DND-41 (cell line): ENCODE measurements at regions not wholly inside any gene's neighbourhood (a gene's known extent, or its start where the extent isn't known, plus 50 kb on each side); places are given as distances from the start of the nearest gene placed in this dataset.

Experiments used
- EZH2 ChIP-seq: IDR thresholded peaks from 3 replicates; pipeline ENCODE4 v1.6.1; 2012; ENCODE audit warnings: borderline replicate concordance, low read depth, mild to moderate bottlenecking, moderate library complexity, low read length, inconsistent platforms; ENCODE audit not compliant: severe bottlenecking
- TF ChIP-seq, protein P1 (sequence below): IDR thresholded peaks from 2 replicates; pipeline ENCODE4 v1.5.1; 2012; ENCODE audit warnings: borderline replicate concordance, low read length, moderate library complexity, mild to moderate bottlenecking; ENCODE audit not compliant: poor library complexity, severe bottlenecking; ENCODE audit errors: extremely low read depth

- TF ChIP-seq, protein P1, sequence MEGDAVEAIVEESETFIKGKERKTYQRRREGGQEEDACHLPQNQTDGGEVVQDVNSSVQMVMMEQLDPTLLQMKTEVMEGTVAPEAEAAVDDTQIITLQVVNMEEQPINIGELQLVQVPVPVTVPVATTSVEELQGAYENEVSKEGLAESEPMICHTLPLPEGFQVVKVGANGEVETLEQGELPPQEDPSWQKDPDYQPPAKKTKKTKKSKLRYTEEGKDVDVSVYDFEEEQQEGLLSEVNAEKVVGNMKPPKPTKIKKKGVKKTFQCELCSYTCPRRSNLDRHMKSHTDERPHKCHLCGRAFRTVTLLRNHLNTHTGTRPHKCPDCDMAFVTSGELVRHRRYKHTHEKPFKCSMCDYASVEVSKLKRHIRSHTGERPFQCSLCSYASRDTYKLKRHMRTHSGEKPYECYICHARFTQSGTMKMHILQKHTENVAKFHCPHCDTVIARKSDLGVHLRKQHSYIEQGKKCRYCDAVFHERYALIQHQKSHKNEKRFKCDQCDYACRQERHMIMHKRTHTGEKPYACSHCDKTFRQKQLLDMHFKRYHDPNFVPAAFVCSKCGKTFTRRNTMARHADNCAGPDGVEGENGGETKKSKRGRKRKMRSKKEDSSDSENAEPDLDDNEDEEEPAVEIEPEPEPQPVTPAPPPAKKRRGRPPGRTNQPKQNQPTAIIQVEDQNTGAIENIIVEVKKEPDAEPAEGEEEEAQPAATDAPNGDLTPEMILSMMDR, result no peak
- TF ChIP-seq EZH2, result no peak
Measured at GRCh38 chr12:20264608-20265114, 103.7 kb upstream of the PDE3A start.
